ENCODE measurements at regions not wholly inside any gene's neighbourhood (a gene's known extent, or its start where the extent isn't known, plus 50 kb on each side); places are given as distances from the start of the nearest gene placed in this dataset.

GRCh38 chr3:27596334-27596841, 112.2 kb upstream of the SLC4A7 start:
- TF ChIP-seq POLR2A (IDR thresholded peaks at IDR 0.05; ENCODE audit: insufficient read depth in 1 of 2, low read depth in 2 of 2, low read length in 2 of 2) (no peak), REPIN1 (CRISPR knock-in tag; IDR thresholded peaks at IDR 0.05; ENCODE audit: borderline replicate concordance, low read depth) (no peak), GMEB1 (CRISPR knock-in tag; IDR thresholded peaks at IDR 0.05; ENCODE audit: borderline replicate concordance) (no peak)
